Adrenal gland (tissue), 9 donors: ENCODE measurements at regions not wholly inside any gene's neighbourhood (a gene's known extent, or its start where the extent isn't known, plus 50 kb on each side); places are given as distances from the start of the nearest gene placed in this dataset.

Source experiments
- DNase-seq, 7 donors: peaks; one replicate each; pipeline ENCODE4 v3.0.0-alpha.2; 2019 to 2020
- H3K27ac ChIP-seq, 5 donors: fragments of 200-600 bp; sonication (generic) in 4 of 5; 1 replicate in 3 of 5; 2 replicates in 2 of 5; pipeline versions ENCODE4 v1.5.1 to v1.8.0; 2016 to 2020; ENCODE audit warnings: mild to moderate bottlenecking in 1 of 5
- H3K27me3 ChIP-seq: fragments of 200-600 bp; 2 replicates; pipeline ENCODE4 v1.8.0; 2021
- H3K36me3 ChIP-seq, 2 donors: fragments of 200-600 bp; replicated peaks in 1 of 2; 1 replicate in 1 of 2; 2 replicates in 1 of 2; pipeline versions ENCODE4 v1.5.1 to v1.8.0; 2018 to 2022
- H3K4me1 ChIP-seq, 2 donors: fragments of 200-600 bp; replicated peaks in 1 of 2; 1 replicate in 1 of 2; 2 replicates in 1 of 2; pipeline versions ENCODE4 v1.5.1 to v1.8.0; 2018 to 2021
- H3K4me3 ChIP-seq, 4 donors: fragments of 200-600 bp; sonication (generic) in 3 of 4; one replicate each; pipeline ENCODE4 v1.5.1; 2016 to 2018
- H3K9me3 ChIP-seq, 3 donors: fragments of 200-600 bp; sonication (generic) in 1 of 3; replicated peaks in 1 of 3; 1 replicate in 2 of 3; 2 replicates in 1 of 3; pipeline versions ENCODE4 v1.5.1 to v1.8.0; 2016 to 2021
- CTCF ChIP-seq, 6 experiments: fragments of 450-650 bp in 4 of 6; fragments of 200-600 bp in 2 of 6; sonication (generic) in 1 of 6; IDR thresholded peaks; 1 replicate in 5 of 6; 2 replicates in 1 of 6; pipeline versions ENCODE4 v1.5.1 to v1.8.0; 2016 to 2021; ENCODE audit warnings: antibody characterized with exemption in 6 of 6, mild to moderate bottlenecking in 2 of 6, moderate library complexity in 1 of 6
- POLR2A ChIP-seq, 2 donors: fragments of 450-650 bp; IDR thresholded peaks; one replicate each; pipeline ENCODE4 v1.6.1; 2017; ENCODE audit warnings: antibody characterized with exemption in 2 of 2, mild to moderate bottlenecking in 2 of 2, moderate library complexity in 1 of 2
- WGBS, 4 donors: extraction: QIAGEN DNeasy Blood & Tissue Kit in 2 of 4; methylation state at CpG; one replicate each; pipeline versions ENCODE4 v1.1.5 to v1.1.7; 2013 to 2017; 5-methylcytosine and 5-hydroxymethylcytosine counted together
- intact Hi-C, 2 donors: fragments of 100-400 bp; cut with DNase I; formaldehyde crosslinking; loops; one replicate each; pipeline versions ENCODE4 v1.14.1 to v1.15.0; 2022 to 2023
- donor health status: healthy with polysubstance abuse.
- donor health status: Bipolar disorder and iron deficiency.
- donor health status: DM: yes; HTN: yes; CAD: no.
- donor health status: DM: no; HTN: no; CAD: no.
- donor health status: DM: no; HTN: no; CAD: no.

- no peak for DNase-seq
- Histone ChIP-seq H3K36me3 (no peaks in the 10 kb centered on the region), H3K27ac (no peak overlapping the region), H3K4me1 (no peaks in the 10 kb centered on the region), H3K9me3 (no peaks in the 10 kb centered on the region), H3K4me3 (no peak overlapping the region), H3K27me3 (no peaks in the 10 kb centered on the region)
- WGBS, 4 donors: 50 to 85% (median 72%) methylated on average over 2 of the region's 2 CpGs
- TF ChIP-seq POLR2A (IDR thresholded peaks at IDR 0.05): no peak
- no peak for TF ChIP-seq CTCF (IDR thresholded peaks at IDR 0.05)
- intact Hi-C loops: no loop called here
Observed at GRCh38 chr11:45715418-45715817, 50.0 kb upstream of the CHST1 start.
